ENCODE measurements at regions not wholly inside any gene's neighbourhood (a gene's known extent, or its start where the extent isn't known, plus 50 kb on each side); places are given as distances from the start of the nearest gene placed in this dataset.

- Histone ChIP-seq H3K4me3 (ENCODE audit: insufficient read depth, low read depth, low read length) (no peak overlapping the region), H3K4me1 (ENCODE audit: control insufficient read depth, insufficient read depth, low read length) (no peaks in the 10 kb centered on the region), H3K36me3 (ENCODE audit: control insufficient read depth, insufficient read depth, low read length) (no peaks in the 10 kb centered on the region), H3K9me3 (ENCODE audit: control insufficient read depth, low read length) (no peaks in the 10 kb centered on the region), H3K27ac (ENCODE audit: insufficient read depth, low read depth, low read length, poor library complexity, severe bottlenecking) (no peak overlapping the region), H3K27me3 (ENCODE audit: control insufficient read depth, insufficient read depth, low read length, poor library complexity, severe bottlenecking) (no peaks in the 10 kb centered on the region)
Observed at GRCh38 chr2:122183890-122184289, 428.4 kb downstream of the TSN start.

GRCh38 chr2:122186761-122187222 is 431.3 kb downstream of the TSN start:
- WGBS, 2 experiments, result 87 to 89% methylated on average over 9 of the region's 9 CpGs
- no peak overlapping the region for H3K4me3 ChIP-seq (ENCODE audit: insufficient read depth, low read depth, low read length)
- H3K27me3 ChIP-seq (ENCODE audit: control insufficient read depth, insufficient read depth, low read length, poor library complexity, severe bottlenecking), result no peaks in the 10 kb centered on the region
- no peaks in the 10 kb centered on the region for H3K4me1 ChIP-seq (ENCODE audit: control insufficient read depth, insufficient read depth, low read length)
- H3K9me3 ChIP-seq (ENCODE audit: control insufficient read depth, low read length), result no peaks in the 10 kb centered on the region
- H3K36me3 ChIP-seq (ENCODE audit: control insufficient read depth, insufficient read depth, low read length), result no peaks in the 10 kb centered on the region
- no peak overlapping the region for H3K27ac ChIP-seq (ENCODE audit: insufficient read depth, low read depth, low read length, poor library complexity, severe bottlenecking)

GRCh38 chr2:122191331-122191730 is 435.9 kb downstream of the TSN start:
- Histone ChIP-seq H3K27me3 (ENCODE audit: control insufficient read depth, insufficient read depth, low read length, poor library complexity, severe bottlenecking) (no peaks in the 10 kb centered on the region), H3K9me3 (ENCODE audit: control insufficient read depth, low read length) (no peaks in the 10 kb centered on the region), H3K27ac (ENCODE audit: insufficient read depth, low read depth, low read length, poor library complexity, severe bottlenecking) (no peak overlapping the region), H3K36me3 (ENCODE audit: control insufficient read depth, insufficient read depth, low read length) (no peaks in the 10 kb centered on the region), H3K4me3 (ENCODE audit: insufficient read depth, low read depth, low read length) (no peak overlapping the region), H3K4me1 (ENCODE audit: control insufficient read depth, insufficient read depth, low read length) (no peaks in the 10 kb centered on the region)
- 45 to 46% methylated on average over 5 of the region's 5 CpGs for WGBS, 2 experiments

GRCh38 chr2:122193622-122194021 is 438.2 kb downstream of the TSN start:
- 90 to 92% methylated on average over 6 of the region's 6 CpGs for WGBS, 2 experiments
- no peaks in the 10 kb centered on the region for H3K36me3 ChIP-seq (ENCODE audit: control insufficient read depth, insufficient read depth, low read length)
- H3K9me3 ChIP-seq (ENCODE audit: control insufficient read depth, low read length), result no peaks in the 10 kb centered on the region
- H3K4me1 ChIP-seq (ENCODE audit: control insufficient read depth, insufficient read depth, low read length), result no peaks in the 10 kb centered on the region
- no peaks in the 10 kb centered on the region for H3K27me3 ChIP-seq (ENCODE audit: control insufficient read depth, insufficient read depth, low read length, poor library complexity, severe bottlenecking)
- no peak overlapping the region for H3K27ac ChIP-seq (ENCODE audit: insufficient read depth, low read depth, low read length, poor library complexity, severe bottlenecking)
- H3K4me3 ChIP-seq (ENCODE audit: insufficient read depth, low read depth, low read length), result no peak overlapping the region

- no peaks in the 10 kb centered on the region for H3K27me3 ChIP-seq (ENCODE audit: control insufficient read depth, insufficient read depth, low read length, poor library complexity, severe bottlenecking)
- H3K27ac ChIP-seq (ENCODE audit: insufficient read depth, low read depth, low read length, poor library complexity, severe bottlenecking), result no peak overlapping the region
- 79 to 88% methylated on average over 2 of the region's 2 CpGs for WGBS, 2 experiments
- no peak overlapping the region for H3K4me3 ChIP-seq (ENCODE audit: insufficient read depth, low read depth, low read length)
- no peaks in the 10 kb centered on the region for H3K4me1 ChIP-seq (ENCODE audit: control insufficient read depth, insufficient read depth, low read length)
- no peaks in the 10 kb centered on the region for H3K36me3 ChIP-seq (ENCODE audit: control insufficient read depth, insufficient read depth, low read length)
- no peaks in the 10 kb centered on the region for H3K9me3 ChIP-seq (ENCODE audit: control insufficient read depth, low read length)
Observed at GRCh38 chr2:122194546-122194945, 439.1 kb downstream of the TSN start.

- WGBS, 2 experiments, result 76 to 78% methylated on average over 4 of the region's 4 CpGs
- peaks cover 10% of the 10 kb centered on the region for H3K4me1 ChIP-seq (ENCODE audit: control insufficient read depth, insufficient read depth, low read length)
- no peaks in the 10 kb centered on the region for H3K36me3 ChIP-seq (ENCODE audit: control insufficient read depth, insufficient read depth, low read length)
- no peaks in the 10 kb centered on the region for H3K27me3 ChIP-seq (ENCODE audit: control insufficient read depth, insufficient read depth, low read length, poor library complexity, severe bottlenecking)
- no peak overlapping the region for H3K4me3 ChIP-seq (ENCODE audit: insufficient read depth, low read depth, low read length)
- no peaks in the 10 kb centered on the region for H3K9me3 ChIP-seq (ENCODE audit: control insufficient read depth, low read length)
- H3K27ac ChIP-seq (ENCODE audit: insufficient read depth, low read depth, low read length, poor library complexity, severe bottlenecking), result no peak overlapping the region
Observed at GRCh38 chr2:122203523-122203922, 448.1 kb downstream of the TSN start.

GRCh38 chr2:122205641-122206040 is 450.2 kb downstream of the TSN start:
- no peak overlapping the region for H3K4me3 ChIP-seq (ENCODE audit: insufficient read depth, low read depth, low read length)
- H3K9me3 ChIP-seq (ENCODE audit: control insufficient read depth, low read length), result no peaks in the 10 kb centered on the region
- peaks cover 10% of the 10 kb centered on the region for H3K4me1 ChIP-seq (ENCODE audit: control insufficient read depth, insufficient read depth, low read length)
- 70 to 72% methylated on average over 2 of the region's 2 CpGs for WGBS, 2 experiments
- H3K27ac ChIP-seq (ENCODE audit: insufficient read depth, low read depth, low read length, poor library complexity, severe bottlenecking), result no peak overlapping the region
- H3K27me3 ChIP-seq (ENCODE audit: control insufficient read depth, insufficient read depth, low read length, poor library complexity, severe bottlenecking), result no peaks in the 10 kb centered on the region
- H3K36me3 ChIP-seq (ENCODE audit: control insufficient read depth, insufficient read depth, low read length), result no peaks in the 10 kb centered on the region

GRCh38 chr2:122206101-122206500 is 450.6 kb downstream of the TSN start:
- no peaks in the 10 kb centered on the region for H3K27me3 ChIP-seq (ENCODE audit: control insufficient read depth, insufficient read depth, low read length, poor library complexity, severe bottlenecking)
- no peak overlapping the region for H3K27ac ChIP-seq (ENCODE audit: insufficient read depth, low read depth, low read length, poor library complexity, severe bottlenecking)
- H3K4me3 ChIP-seq (ENCODE audit: insufficient read depth, low read depth, low read length), result no peak overlapping the region
- no peaks in the 10 kb centered on the region for H3K36me3 ChIP-seq (ENCODE audit: control insufficient read depth, insufficient read depth, low read length)
- H3K4me1 ChIP-seq (ENCODE audit: control insufficient read depth, insufficient read depth, low read length), result peaks cover 10% of the 10 kb centered on the region
- 93% methylated on average over 3 of the region's 3 CpGs for WGBS, 2 experiments
- H3K9me3 ChIP-seq (ENCODE audit: control insufficient read depth, low read length), result no peaks in the 10 kb centered on the region

GRCh38 chr2:122209377-122209776 is 453.9 kb downstream of the TSN start:
- Histone ChIP-seq H3K36me3 (ENCODE audit: control insufficient read depth, insufficient read depth, low read length) (no peaks in the 10 kb centered on the region), H3K4me3 (ENCODE audit: insufficient read depth, low read depth, low read length) (no peak overlapping the region), H3K27ac (ENCODE audit: insufficient read depth, low read depth, low read length, poor library complexity, severe bottlenecking) (no peak overlapping the region), H3K27me3 (ENCODE audit: control insufficient read depth, insufficient read depth, low read length, poor library complexity, severe bottlenecking) (no peaks in the 10 kb centered on the region), H3K9me3 (ENCODE audit: control insufficient read depth, low read length) (no peaks in the 10 kb centered on the region), H3K4me1 (ENCODE audit: control insufficient read depth, insufficient read depth, low read length) (peaks cover 4% of the 10 kb centered on the region)
- 96% methylated on average over 2 of the region's 2 CpGs for WGBS, 2 experiments

- H3K27ac ChIP-seq (ENCODE audit: insufficient read depth, low read depth, low read length, poor library complexity, severe bottlenecking), result no peak overlapping the region
- 92 to 97% methylated on average over 4 of the region's 4 CpGs for WGBS, 2 experiments
- no peaks in the 10 kb centered on the region for H3K27me3 ChIP-seq (ENCODE audit: control insufficient read depth, insufficient read depth, low read length, poor library complexity, severe bottlenecking)
- no peak overlapping the region for H3K4me3 ChIP-seq (ENCODE audit: insufficient read depth, low read depth, low read length)
- H3K36me3 ChIP-seq (ENCODE audit: control insufficient read depth, insufficient read depth, low read length), result no peaks in the 10 kb centered on the region
- no peaks in the 10 kb centered on the region for H3K9me3 ChIP-seq (ENCODE audit: control insufficient read depth, low read length)
- H3K4me1 ChIP-seq (ENCODE audit: control insufficient read depth, insufficient read depth, low read length), result peaks cover 4% of the 10 kb centered on the region
Observed at GRCh38 chr2:122210065-122210464, 454.6 kb downstream of the TSN start.

All from ectodermal cell (in vitro differentiated cells).